ENCODE measurements at regions not wholly inside any gene's neighbourhood (a gene's known extent, or its start where the extent isn't known, plus 50 kb on each side); places are given as distances from the start of the nearest gene placed in this dataset.

GRCh38 chr3:188951734-188952133 lies 220.0 kb upstream of the TPRG1 start:
- H3K4me3 Mint-ChIP-seq = no peak overlapping the region
- H3K9me3 ChIP-seq (ENCODE audit: control insufficient read depth, low read length) = no peaks in the 10 kb centered on the region
- H3K27ac Mint-ChIP-seq = no peak overlapping the region
- no peak overlapping the region for H3K4me3 ChIP-seq (ENCODE audit: low read length)
- no peaks in the 10 kb centered on the region for H3K4me1 ChIP-seq (ENCODE audit: control insufficient read depth, insufficient read depth, low read length)
- H3K9ac ChIP-seq (ENCODE audit: extremely low read depth, low read length, poor library complexity, severe bottlenecking) = no peak overlapping the region
- no peak overlapping the region for H3K27ac ChIP-seq (ENCODE audit: low read depth, low read length)
- DNase-seq = no peak
- no peak for TF ChIP-seq CTCF (conservative IDR thresholded peaks at IDR 0.05)
- peaks cover 25% of the 10 kb centered on the region for H3K27me3 Mint-ChIP-seq (ENCODE audit: insufficient read depth)
- peaks cover 13% of the 10 kb centered on the region for H3K27me3 ChIP-seq (ENCODE audit: control insufficient read depth, insufficient read depth, low read length, poor library complexity, severe bottlenecking)
- no peaks in the 10 kb centered on the region for H3K36me3 ChIP-seq (ENCODE audit: control insufficient read depth, insufficient read depth, low read length)
- H3K4me1 Mint-ChIP-seq = peaks cover 7% of the 10 kb centered on the region
- 91% methylated on average over 7 to 8 of the region's 8 CpGs for WGBS, 2 experiments (ENCODE audit: insufficient coverage in 1 of 2, insufficient read length in 1 of 2)
- H3K9me3 Mint-ChIP-seq = no peaks in the 10 kb centered on the region
- H3K36me3 Mint-ChIP-seq (ENCODE audit: low read depth) = no peaks in the 10 kb centered on the region

GRCh38 chr3:188954590-188955208 lies 217.1 kb upstream of the TPRG1 start:
- H3K27me3 ChIP-seq (ENCODE audit: control insufficient read depth, insufficient read depth, low read length, poor library complexity, severe bottlenecking) = no peaks in the 10 kb centered on the region
- H3K27ac Mint-ChIP-seq = no peak overlapping the region

GRCh38 chr3:188955919-188956318 lies 215.9 kb upstream of the TPRG1 start:
- 81 to 94% methylated on average over 4 of the region's 4 CpGs for whole genome bisulfite sequencing, 2 experiments (ENCODE audit: insufficient coverage in 1 of 2, insufficient read length in 1 of 2)
- no peaks in the 10 kb centered on the region for H3K36me3 Mint-ChIP-seq (ENCODE audit: low read depth)
- H3K4me1 ChIP-seq (ENCODE audit: control insufficient read depth, insufficient read depth, low read length) = no peaks in the 10 kb centered on the region
- H3K27me3 Mint-ChIP-seq (ENCODE audit: insufficient read depth) = peaks cover 5% of the 10 kb centered on the region
- H3K27ac ChIP-seq (ENCODE audit: low read depth, low read length) = no peak overlapping the region
- H3K4me3 Mint-ChIP-seq = no peak overlapping the region
- H3K4me3 ChIP-seq (ENCODE audit: low read length) = no peak overlapping the region
- DNase-seq = no peak
- H3K27me3 ChIP-seq (ENCODE audit: control insufficient read depth, insufficient read depth, low read length, poor library complexity, severe bottlenecking) = no peaks in the 10 kb centered on the region
- H3K4me1 Mint-ChIP-seq = no peaks in the 10 kb centered on the region
- no peaks in the 10 kb centered on the region for H3K9me3 ChIP-seq (ENCODE audit: control insufficient read depth, low read length)
- H3K9ac ChIP-seq (ENCODE audit: extremely low read depth, low read length, poor library complexity, severe bottlenecking) = no peak overlapping the region
- H3K9me3 Mint-ChIP-seq = no peaks in the 10 kb centered on the region
- TF ChIP-seq CTCF (conservative IDR thresholded peaks at IDR 0.05) = no peak
- no peaks in the 10 kb centered on the region for H3K36me3 ChIP-seq (ENCODE audit: control insufficient read depth, insufficient read depth, low read length)
- no peak overlapping the region for H3K27ac Mint-ChIP-seq

More at GRCh38 chr3:188954590-188955208, 217.1 kb upstream of the TPRG1 start:
- Histone ChIP-seq H3K9ac (ENCODE audit: extremely low read depth, low read length, poor library complexity, severe bottlenecking) (no peak overlapping the region), H3K36me3 (ENCODE audit: control insufficient read depth, insufficient read depth, low read length) (no peaks in the 10 kb centered on the region), H3K9me3 (ENCODE audit: control insufficient read depth, low read length) (no peaks in the 10 kb centered on the region), H3K27ac (ENCODE audit: low read depth, low read length) (no peak overlapping the region), H3K4me1 (ENCODE audit: control insufficient read depth, insufficient read depth, low read length) (no peaks in the 10 kb centered on the region), H3K4me3 (ENCODE audit: low read length) (no peak overlapping the region)
- 24 to 33% methylated on average over 1 to 3 of the region's 3 CpGs for WGBS, 2 experiments (ENCODE audit: insufficient coverage in 1 of 2, insufficient read length in 1 of 2)
- Mint-ChIP-seq H3K36me3 (ENCODE audit: low read depth) (no peaks in the 10 kb centered on the region), H3K27me3 (ENCODE audit: insufficient read depth) (peaks cover 11% of the 10 kb centered on the region), H3K4me3 (no peak overlapping the region), H3K4me1 (no peaks in the 10 kb centered on the region), H3K9me3 (no peaks in the 10 kb centered on the region)
- DNase-seq = peak; percentile 94
- TF ChIP-seq CTCF (conservative IDR thresholded peaks at IDR 0.05) = peak; percentile 98

Measured in endodermal cell (in vitro differentiated cells).